MM.1S (cell line): ENCODE measurements at regions not wholly inside any gene's neighbourhood (a gene's known extent, or its start where the extent isn't known, plus 50 kb on each side); places are given as distances from the start of the nearest gene placed in this dataset.

Experiments
- EZH2 ChIP-seq: fragments of 300-600 bp; sonication (generic); optimal IDR thresholded peaks from 2 replicates; pipeline ENCODE3; 2017; ENCODE audit warnings: low read depth, mild to moderate bottlenecking, antibody characterized with exemption, low read length, mixed read lengths
- TF ChIP-seq, protein P1 (sequence below): fragments of 300-600 bp; sonication (generic); IDR thresholded peaks from 2 replicates; pipeline ENCODE4 v1.5.1; 2016; ENCODE audit warnings: antibody characterized with exemption, low read length, mixed read lengths

DNA sequence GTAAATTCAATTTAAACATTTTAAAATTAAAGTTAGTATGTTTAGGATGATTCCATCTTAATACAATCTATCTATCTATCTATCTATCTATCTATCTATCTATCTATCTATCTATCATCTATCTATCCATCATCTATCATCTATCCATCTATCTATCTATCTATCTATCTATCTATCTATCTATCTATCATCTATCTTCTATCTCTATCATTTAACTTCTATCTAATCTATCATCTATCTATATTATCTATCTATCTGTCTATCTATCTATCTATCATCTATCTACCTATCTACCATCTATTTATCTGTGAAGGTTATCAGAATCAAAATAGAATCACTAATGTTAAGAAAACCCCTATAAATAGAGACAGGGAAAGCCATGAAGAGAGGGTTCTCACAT, 78.3 kb downstream of the RAMP3 start:
- TF ChIP-seq, protein P1, sequence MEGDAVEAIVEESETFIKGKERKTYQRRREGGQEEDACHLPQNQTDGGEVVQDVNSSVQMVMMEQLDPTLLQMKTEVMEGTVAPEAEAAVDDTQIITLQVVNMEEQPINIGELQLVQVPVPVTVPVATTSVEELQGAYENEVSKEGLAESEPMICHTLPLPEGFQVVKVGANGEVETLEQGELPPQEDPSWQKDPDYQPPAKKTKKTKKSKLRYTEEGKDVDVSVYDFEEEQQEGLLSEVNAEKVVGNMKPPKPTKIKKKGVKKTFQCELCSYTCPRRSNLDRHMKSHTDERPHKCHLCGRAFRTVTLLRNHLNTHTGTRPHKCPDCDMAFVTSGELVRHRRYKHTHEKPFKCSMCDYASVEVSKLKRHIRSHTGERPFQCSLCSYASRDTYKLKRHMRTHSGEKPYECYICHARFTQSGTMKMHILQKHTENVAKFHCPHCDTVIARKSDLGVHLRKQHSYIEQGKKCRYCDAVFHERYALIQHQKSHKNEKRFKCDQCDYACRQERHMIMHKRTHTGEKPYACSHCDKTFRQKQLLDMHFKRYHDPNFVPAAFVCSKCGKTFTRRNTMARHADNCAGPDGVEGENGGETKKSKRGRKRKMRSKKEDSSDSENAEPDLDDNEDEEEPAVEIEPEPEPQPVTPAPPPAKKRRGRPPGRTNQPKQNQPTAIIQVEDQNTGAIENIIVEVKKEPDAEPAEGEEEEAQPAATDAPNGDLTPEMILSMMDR: no peak
- TF ChIP-seq EZH2: no peak
